Medulla oblongata (tissue), 1 donor: ENCODE measurements at regions not wholly inside any gene's neighbourhood (a gene's known extent, or its start where the extent isn't known, plus 50 kb on each side); places are given as distances from the start of the nearest gene placed in this dataset.

Source experiments
- DNase-seq: peaks from one replicate; pipeline ENCODE4 v3.0.0-alpha.2; 2015; ENCODE audit errors: extremely low spot score

DNA sequence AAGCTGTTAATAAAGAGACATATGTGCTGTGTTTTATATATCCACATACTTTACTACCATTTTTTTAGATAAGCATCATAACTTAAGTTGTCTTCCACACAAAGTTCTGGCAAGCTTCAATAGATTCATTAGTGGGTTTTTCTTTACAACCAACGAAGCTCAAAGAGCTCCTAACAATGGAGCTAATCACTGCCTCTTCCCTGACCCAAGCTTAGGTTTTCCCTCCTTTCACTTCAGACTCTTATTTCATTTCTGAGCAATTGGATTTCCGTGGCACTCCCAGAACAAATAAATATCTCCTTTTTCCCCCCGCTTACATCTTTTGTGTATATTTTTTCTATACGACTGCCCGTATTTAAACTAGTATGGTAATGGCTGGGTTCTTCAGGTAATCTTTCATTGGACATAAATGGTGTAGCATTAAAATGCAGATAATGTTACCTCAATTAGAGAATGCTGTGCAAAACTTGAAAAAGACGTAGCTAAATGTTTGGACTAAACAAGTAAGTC is 275.5 kb upstream of the TMEM161B start:
- DNase-seq = no peak

- DNase-seq = no peak
Observed at GRCh38 chr5:88542786-88543185, 274.1 kb upstream of the TMEM161B start.

GRCh38 chr5:88540471-88541115 is 271.9 kb upstream of the TMEM161B start:
- no peak for DNase-seq

- no peak for DNase-seq
Observed at GRCh38 chr5:88539693-88540365, 271.2 kb upstream of the TMEM161B start.

DNA sequence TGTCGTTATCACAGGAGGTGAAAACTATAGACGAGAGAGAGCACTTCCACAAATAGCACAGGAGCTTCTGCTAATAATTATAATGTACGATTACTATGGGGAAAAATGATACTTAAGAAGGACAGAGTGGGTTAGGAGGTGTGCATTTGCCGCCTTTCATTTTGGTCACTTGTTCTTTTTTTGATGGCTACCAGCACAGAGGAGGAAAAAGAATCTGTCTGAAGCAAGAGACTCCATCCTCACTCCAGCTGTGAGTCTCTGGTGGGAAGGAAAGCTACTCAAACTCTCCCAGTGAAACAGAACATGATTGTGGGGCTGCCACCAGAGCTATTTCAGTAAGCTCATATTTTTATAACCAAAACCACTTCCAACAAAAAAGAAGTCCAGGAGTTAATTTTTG is 270.4 kb upstream of the TMEM161B start:
- no peak for DNase-seq

- no peak for DNase-seq
Observed at GRCh38 chr5:88536146-88536545, 267.5 kb upstream of the TMEM161B start.

DNA sequence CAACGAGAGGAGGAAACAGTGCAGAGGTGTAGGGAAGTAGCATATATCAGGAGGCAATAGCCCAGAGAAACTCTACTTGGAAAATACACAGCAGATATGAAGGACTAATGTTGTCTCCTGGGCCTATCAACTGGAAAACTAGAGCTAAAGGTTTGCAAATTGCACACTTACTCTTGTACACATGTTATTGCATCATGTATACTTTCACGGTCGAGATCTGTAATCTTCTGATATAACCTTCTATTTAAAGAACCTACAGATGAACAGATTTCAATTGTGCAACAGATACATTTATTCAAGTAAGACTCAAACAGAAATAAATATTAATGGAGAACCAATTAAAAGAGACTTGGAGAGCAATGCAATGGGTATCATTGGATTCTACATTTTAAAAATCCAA is 256.3 kb upstream of the TMEM161B start:
- DNase-seq = no peak

DNA sequence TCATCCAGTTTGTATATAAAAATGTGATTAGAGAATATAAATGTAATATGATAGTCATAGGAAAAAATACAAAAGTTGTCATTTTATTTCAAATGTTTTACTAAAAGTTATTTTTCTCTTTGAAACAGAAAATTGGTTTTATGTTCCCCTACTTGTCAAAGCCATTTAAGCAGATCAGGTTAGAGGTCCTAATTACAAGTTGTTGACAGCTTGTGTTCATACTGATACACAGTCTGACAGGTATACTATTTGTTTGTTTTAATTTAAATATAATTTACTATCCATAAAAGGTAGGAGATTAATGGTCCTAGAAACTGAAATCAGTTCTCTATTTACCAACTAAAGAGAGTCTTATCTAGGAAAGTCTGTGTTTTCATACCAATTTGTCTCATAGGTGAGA is 250.4 kb upstream of the TMEM161B start:
- no peak for DNase-seq

DNA sequence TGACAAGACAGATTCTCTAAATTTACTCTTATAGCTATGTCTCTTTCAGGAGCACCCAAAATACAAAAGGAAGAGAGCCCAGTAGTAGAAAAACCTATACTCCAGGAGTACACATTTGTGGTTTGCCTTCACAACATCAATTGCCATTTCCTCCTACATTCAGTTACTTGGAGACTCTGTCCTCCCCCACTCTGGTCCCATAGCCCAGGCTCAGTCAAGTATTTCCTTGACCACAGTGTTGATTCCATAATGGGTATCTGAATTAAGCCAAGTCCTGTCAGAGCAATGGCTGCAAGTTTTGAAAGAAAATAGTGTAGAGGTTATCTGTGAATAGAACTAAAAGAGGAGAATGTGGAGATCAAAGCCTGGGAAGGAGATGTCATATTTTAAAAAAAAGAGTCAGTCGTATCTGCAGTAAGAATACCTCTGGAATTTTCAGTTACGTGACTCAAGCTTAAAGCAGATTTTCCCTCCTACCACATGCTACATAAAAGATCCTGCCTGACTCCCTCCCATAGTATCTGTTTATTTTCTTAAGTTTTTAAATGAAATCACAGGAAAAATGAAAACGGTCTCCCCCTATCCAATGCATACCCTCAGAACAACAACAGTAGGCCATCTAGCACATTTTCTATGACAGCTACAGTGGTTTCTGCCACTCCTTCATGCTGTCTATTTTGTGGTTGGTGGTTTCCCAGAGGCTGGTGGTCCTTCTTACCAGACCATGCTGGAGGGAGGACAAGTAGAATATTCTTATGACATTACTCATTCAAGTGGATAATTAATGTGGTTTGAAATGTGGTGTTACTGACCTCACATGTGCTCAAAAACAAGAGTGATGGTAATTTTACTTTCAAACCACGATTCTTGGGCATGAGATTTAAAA is 249.7 kb upstream of the TMEM161B start:
- DNase-seq = no peak

DNA sequence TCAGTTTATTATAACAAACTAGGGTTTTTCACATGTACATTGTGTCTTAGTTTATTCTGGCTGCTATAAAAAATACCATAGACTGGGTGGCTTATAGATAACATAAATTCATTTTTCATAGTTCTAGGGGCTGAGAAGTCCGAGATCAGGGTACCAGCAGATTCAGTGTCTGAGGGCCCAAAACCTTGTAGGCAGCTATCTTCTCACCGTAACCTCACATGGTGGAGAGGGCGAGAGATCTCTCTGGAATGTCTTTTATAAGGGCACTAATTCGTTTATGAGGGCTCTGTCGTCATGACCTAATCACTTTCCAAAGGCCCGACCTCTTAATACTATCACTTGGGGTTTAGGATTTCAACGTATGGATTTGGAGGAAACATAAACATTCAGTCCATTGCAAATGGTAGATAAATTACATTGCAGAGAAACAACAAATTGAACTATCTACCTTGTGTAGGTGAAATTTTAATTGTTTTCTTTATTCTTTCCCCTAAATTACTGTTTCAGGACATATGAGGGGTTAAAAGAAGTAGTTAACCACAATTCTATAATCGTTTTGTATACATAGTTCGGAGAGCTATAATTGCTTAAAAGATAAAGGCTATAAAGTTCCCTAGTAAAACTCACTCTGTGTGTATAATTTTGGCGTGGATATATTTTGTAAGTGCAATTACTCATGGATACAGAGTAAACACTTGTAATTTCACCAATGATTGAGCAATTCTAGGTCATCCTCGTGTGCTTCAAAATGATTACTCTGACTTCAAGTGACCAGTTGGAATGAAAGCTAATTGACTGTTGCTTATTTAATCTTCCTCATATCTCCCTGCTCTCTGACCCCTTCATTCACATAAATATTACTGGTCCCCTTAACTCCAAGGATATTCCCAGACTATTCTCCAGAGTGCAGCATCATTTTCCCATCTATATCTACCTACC is 247.5 kb upstream of the TMEM161B start:
- no peak for DNase-seq

DNA sequence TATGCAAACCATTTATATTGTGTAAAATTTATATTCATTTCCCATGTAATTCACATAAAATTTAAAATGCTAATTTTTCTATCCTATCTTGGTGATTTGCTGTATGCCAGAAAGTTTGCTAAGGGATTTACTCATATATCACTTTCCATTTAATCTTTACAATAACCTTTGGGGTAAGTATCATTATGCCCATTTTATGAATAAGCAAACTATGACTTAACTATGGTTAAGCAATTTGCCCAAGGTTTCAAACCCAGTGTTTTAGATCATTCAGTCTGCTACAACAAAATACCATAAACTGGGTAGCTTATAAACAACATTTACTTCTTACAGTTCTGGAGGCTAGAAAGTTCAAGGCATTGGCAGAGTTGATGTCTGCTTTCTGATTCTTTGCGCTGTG is 246.4 kb upstream of the TMEM161B start:
- no peak for DNase-seq

DNA sequence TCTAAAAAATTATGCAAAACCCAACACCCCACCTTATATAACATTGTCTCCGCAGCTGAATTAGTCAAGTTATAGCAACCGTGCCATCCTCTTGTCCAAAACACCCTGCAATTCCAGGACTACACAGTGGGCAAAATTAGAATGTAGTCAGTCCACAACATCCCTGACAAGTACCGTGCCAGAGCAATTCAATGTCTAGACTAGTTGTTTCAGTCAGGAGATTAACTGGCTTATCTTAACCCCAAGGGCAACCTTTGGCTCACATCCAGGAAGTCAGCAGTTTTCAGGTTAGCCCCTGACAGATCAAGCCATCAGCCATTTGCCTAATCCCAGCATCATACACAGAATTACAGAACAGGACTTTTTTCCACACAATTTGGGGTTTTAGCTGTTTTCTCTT is 240.8 kb upstream of the TMEM161B start:
- no peak for DNase-seq

DNA sequence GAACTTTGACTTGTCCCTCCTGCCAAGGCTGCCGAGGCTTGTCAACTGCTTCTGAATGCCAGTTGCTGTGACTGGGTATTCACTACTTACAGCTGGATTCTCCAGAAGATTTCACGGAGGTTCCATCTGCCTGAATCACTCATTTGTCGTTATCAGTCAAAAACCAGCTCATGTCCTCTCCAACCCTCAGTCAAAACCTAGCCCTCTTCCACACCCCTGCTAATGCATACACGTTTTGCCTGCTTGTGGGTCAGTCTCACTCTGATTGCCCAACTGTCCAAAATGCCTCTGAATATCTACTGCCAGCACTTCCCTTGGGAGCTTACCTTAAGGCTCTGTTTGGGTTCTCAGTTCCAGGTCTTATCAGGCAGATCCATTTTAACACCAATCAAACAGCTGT is 238.6 kb upstream of the TMEM161B start:
- no peak for DNase-seq

GRCh38 chr5:88503406-88503805 is 234.8 kb upstream of the TMEM161B start:
- DNase-seq = no peak

DNA sequence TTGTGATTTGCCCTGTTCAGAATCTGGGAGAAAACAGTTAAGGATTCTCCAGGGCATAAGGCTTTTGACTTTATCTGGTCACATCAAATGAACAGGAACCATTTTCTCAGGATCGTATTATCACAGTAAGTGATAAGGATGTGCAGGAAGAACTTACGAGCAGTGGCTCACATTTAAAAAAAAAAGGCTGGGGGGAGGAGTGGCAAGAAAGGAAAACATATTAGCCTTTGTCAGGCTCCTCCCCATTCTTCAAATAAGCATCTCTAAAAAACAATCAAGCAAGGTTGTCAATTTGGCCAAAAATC is 234.3 kb upstream of the TMEM161B start:
- DNase-seq = no peak

DNA sequence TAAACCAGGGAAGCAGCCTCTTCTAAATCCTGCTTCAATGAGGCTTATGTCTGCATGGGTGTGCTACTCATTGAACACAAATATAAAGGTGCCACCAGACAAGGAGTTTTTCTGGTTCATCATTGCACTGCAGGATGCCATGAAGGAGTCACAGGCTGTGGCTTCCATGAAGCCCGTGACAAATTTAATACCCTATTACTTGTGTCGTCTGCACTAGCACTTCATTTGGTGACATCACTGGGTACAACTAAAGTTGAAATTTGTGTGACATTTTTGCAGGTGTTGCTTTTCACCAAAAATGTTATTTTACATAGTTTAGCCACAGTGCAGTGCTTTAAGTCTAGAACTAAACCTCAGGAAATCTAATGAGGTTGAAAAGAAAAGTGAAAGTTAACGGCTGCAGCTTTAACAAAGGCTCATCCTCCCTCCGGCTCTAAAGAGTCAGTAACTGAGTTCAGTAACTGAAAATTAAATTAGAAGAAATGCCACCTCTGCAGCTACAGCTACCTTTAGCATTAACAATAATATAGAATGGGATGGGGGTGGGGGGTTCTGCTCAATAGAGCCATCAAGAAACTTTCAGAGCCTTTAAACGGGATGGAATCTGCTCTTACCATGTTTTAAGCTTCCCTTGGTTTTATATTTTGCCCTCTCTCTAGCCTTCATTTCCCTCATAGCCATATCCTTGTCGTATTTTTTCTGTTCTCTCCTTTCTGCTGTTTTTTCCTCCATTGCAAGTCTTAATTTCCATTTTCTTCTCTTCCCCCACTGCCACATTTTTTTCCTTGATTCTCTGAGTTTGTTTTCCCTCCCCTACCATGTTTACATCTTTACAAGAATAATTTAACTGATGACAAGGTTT is 233.8 kb upstream of the TMEM161B start:
- peak; percentile 57 for DNase-seq

GRCh38 chr5:88495810-88496209 is 227.2 kb upstream of the TMEM161B start:
- no peak for DNase-seq

GRCh38 chr5:88490874-88491273 is 222.2 kb upstream of the TMEM161B start:
- no peak for DNase-seq

DNA sequence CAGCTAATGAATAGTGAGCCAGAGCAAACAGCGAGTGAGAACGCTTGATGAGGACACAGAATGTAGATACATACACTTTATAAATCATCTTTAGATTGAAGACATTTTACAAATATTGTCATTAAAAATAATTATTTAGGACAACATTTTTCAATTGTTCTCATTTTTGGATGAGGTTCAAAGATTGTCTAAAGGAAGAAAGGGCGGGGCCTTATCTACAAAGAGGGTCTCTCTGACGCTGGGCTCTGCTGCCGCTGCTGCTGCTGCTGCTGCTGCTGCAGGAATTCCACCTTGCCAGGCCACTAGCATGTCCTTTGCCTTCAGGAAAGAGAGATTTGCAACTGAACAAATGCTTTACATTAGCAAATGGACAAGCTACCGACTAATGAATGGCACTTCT is 220.7 kb upstream of the TMEM161B start:
- no peak for DNase-seq

DNA sequence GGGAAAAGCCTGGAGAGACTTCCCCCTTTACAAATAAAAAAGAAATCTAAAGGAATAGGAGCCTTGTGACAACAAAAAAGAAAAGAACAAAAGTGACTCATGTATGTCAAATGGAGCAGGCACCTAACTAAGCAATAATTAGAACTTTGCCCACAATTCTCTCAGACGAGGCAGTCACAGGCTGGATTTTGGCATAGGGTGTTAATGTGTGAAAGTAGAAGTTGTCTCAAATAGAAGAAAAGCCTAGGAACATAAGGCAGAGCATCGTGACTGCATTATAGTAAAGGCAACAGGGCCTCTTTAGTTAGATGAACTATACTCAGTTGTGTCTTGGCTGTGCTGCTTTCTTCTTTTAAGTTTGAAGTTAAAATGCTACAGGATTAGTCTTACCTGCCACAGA is 219.9 kb upstream of the TMEM161B start:
- no peak for DNase-seq

- no peak for DNase-seq
Observed at GRCh38 chr5:88488130-88488529, 219.5 kb upstream of the TMEM161B start.
